ENCODE measurements at regions not wholly inside any gene's neighbourhood (a gene's known extent, or its start where the extent isn't known, plus 50 kb on each side); places are given as distances from the start of the nearest gene placed in this dataset.

GRCh38 chr13:105827111-105827809 lies 708.2 kb downstream of the EFNB2 start:
- H3K4me3 ChIP-seq (ENCODE audit: low read length), result no peak overlapping the region
- peaks cover 4% of the 10 kb centered on the region for H3K9me3 ChIP-seq (ENCODE audit: control insufficient read depth, low read length)
- Mint-ChIP-seq H3K27me3 (ENCODE audit: insufficient read depth) (peaks cover 3% of the 10 kb centered on the region), H3K9me3 (peaks cover 5% of the 10 kb centered on the region), H3K36me3 (ENCODE audit: low read depth) (peaks cover 2% of the 10 kb centered on the region), H3K4me1 (no peaks in the 10 kb centered on the region), H3K27ac (no peak overlapping the region), H3K4me3 (no peak overlapping the region)
- H3K9ac ChIP-seq (ENCODE audit: extremely low read depth, low read length, poor library complexity, severe bottlenecking), result no peak overlapping the region
- TF ChIP-seq, protein P1, sequence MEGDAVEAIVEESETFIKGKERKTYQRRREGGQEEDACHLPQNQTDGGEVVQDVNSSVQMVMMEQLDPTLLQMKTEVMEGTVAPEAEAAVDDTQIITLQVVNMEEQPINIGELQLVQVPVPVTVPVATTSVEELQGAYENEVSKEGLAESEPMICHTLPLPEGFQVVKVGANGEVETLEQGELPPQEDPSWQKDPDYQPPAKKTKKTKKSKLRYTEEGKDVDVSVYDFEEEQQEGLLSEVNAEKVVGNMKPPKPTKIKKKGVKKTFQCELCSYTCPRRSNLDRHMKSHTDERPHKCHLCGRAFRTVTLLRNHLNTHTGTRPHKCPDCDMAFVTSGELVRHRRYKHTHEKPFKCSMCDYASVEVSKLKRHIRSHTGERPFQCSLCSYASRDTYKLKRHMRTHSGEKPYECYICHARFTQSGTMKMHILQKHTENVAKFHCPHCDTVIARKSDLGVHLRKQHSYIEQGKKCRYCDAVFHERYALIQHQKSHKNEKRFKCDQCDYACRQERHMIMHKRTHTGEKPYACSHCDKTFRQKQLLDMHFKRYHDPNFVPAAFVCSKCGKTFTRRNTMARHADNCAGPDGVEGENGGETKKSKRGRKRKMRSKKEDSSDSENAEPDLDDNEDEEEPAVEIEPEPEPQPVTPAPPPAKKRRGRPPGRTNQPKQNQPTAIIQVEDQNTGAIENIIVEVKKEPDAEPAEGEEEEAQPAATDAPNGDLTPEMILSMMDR (conservative IDR thresholded peaks at IDR 0.05), result no peak
- H3K27ac ChIP-seq (ENCODE audit: low read depth, low read length), result no peak overlapping the region
- H3K36me3 ChIP-seq (ENCODE audit: control insufficient read depth, insufficient read depth, low read length), result no peaks in the 10 kb centered on the region
- H3K4me1 ChIP-seq (ENCODE audit: control insufficient read depth, insufficient read depth, low read length), result no peaks in the 10 kb centered on the region
- DNase-seq, result no peak
- 91 to 94% methylated on average over 3 to 7 of the region's 7 CpGs for WGBS, 2 experiments (ENCODE audit: insufficient coverage in 1 of 2, insufficient read length in 1 of 2)
- no peaks in the 10 kb centered on the region for H3K27me3 ChIP-seq (ENCODE audit: control insufficient read depth, insufficient read depth, low read length, poor library complexity, severe bottlenecking)

DNA sequence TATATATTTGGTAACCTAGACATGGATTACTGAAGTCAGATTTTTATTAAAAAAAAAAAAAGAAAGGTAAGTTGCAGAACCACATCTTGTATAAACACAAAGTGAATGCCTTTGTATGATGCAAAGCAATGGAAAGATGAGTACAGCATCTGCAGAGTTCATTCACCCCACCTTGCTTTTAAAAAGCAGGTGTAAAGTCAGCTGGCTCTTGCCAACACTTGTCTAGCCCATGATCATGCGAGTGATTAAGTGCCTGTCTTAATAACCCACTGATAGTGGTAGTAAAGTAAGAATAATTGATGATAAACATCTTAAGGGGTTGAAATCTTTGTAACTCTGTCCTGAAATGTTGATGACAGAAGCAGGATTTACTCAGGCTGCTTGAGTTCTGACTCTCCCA lies 710.4 kb downstream of the EFNB2 start:
- H3K9ac ChIP-seq (ENCODE audit: extremely low read depth, low read length, poor library complexity, severe bottlenecking), result no peak overlapping the region
- 80 to 88% methylated on average over 1 of the region's 1 CpG for WGBS, 2 experiments (ENCODE audit: insufficient coverage in 1 of 2, insufficient read length in 1 of 2)
- Mint-ChIP-seq H3K27me3 (ENCODE audit: insufficient read depth) (peaks cover 3% of the 10 kb centered on the region), H3K4me1 (no peaks in the 10 kb centered on the region), H3K27ac (no peak overlapping the region), H3K36me3 (ENCODE audit: low read depth) (peaks cover 2% of the 10 kb centered on the region), H3K9me3 (peaks cover 5% of the 10 kb centered on the region), H3K4me3 (no peak overlapping the region)
- no peaks in the 10 kb centered on the region for H3K36me3 ChIP-seq (ENCODE audit: control insufficient read depth, insufficient read depth, low read length)
- H3K9me3 ChIP-seq (ENCODE audit: control insufficient read depth, low read length), result peaks cover 4% of the 10 kb centered on the region
- H3K27ac ChIP-seq (ENCODE audit: low read depth, low read length), result no peak overlapping the region
- no peak overlapping the region for H3K4me3 ChIP-seq (ENCODE audit: low read length)
- TF ChIP-seq, protein P1 (conservative IDR thresholded peaks at IDR 0.05), result no peak
- no peak for DNase-seq
- H3K27me3 ChIP-seq (ENCODE audit: control insufficient read depth, insufficient read depth, low read length, poor library complexity, severe bottlenecking), result no peaks in the 10 kb centered on the region
- H3K4me1 ChIP-seq (ENCODE audit: control insufficient read depth, insufficient read depth, low read length), result no peaks in the 10 kb centered on the region

- WGBS, 2 experiments (ENCODE audit: insufficient coverage in 1 of 2, insufficient read length in 1 of 2), result 87 to 100% methylated on average over 1 of the region's 2 CpGs
- Histone ChIP-seq H3K36me3 (ENCODE audit: control insufficient read depth, insufficient read depth, low read length) (no peaks in the 10 kb centered on the region), H3K9ac (ENCODE audit: extremely low read depth, low read length, poor library complexity, severe bottlenecking) (no peak overlapping the region), H3K4me1 (ENCODE audit: control insufficient read depth, insufficient read depth, low read length) (peaks cover 12% of the 10 kb centered on the region), H3K27ac (ENCODE audit: low read depth, low read length) (no peak overlapping the region), H3K27me3 (ENCODE audit: control insufficient read depth, insufficient read depth, low read length, poor library complexity, severe bottlenecking) (no peaks in the 10 kb centered on the region), H3K9me3 (ENCODE audit: control insufficient read depth, low read length) (no peaks in the 10 kb centered on the region), H3K4me3 (ENCODE audit: low read length) (no peak overlapping the region)
- TF ChIP-seq, protein P1 (conservative IDR thresholded peaks at IDR 0.05), result no peak
- Mint-ChIP-seq H3K27me3 (ENCODE audit: insufficient read depth) (peaks cover 3% of the 10 kb centered on the region), H3K9me3 (no peaks in the 10 kb centered on the region), H3K36me3 (ENCODE audit: low read depth) (no peaks in the 10 kb centered on the region), H3K4me3 (no peak overlapping the region), H3K27ac (no peak overlapping the region), H3K4me1 (peaks cover 11% of the 10 kb centered on the region)
- no peak for DNase-seq
Measured at GRCh38 chr13:105821337-105821736, 714.1 kb downstream of the EFNB2 start.

Measured in endodermal cell (in vitro differentiated cells).